AG04449 (cell line): ENCODE measurements at regions not wholly inside any gene's neighbourhood (a gene's known extent, or its start where the extent isn't known, plus 50 kb on each side); places are given as distances from the start of the nearest gene placed in this dataset.

ENCODE experiments used
- CTCF ChIA-PET: fragments of 350-600 bp; formaldehyde crosslinking; extraction: SDS; loops from one replicate; lab custom pipeline; 2021; ENCODE audit warnings: antibody characterized with exemption; lab: Yijun Ruan, JAX
- POLR2A ChIA-PET: fragments of 400-600, 350-600 bp; formaldehyde crosslinking; extraction: SDS; loops from one replicate; lab custom pipeline; 2020; ENCODE audit warnings: antibody characterized with exemption, inconsistent platforms; lab: Yijun Ruan, JAX
- DNase-seq: peaks from one replicate; pipeline ENCODE4 v3.0.0-alpha.2; 2010; ENCODE audit warnings: low read depth, low spot score
- H3K4me3 ChIP-seq: 2 replicates; pipeline ENCODE4 v1.5.1; 2011; ENCODE audit warnings: low read depth, mild to moderate bottlenecking, control low read depth, low read length
- CTCF ChIP-seq: IDR thresholded peaks from one replicate; pipeline ENCODE4 v1.5.1; 2011; ENCODE audit warnings: mild to moderate bottlenecking, moderate library complexity, low read length, control low read depth, inconsistent platforms; ENCODE audit not compliant: insufficient read depth; ENCODE audit errors: missing control alignments

- no peak for DNase-seq
- no peak for TF ChIP-seq CTCF
- CTCF ChIA-PET: interaction anchor here (1.3 to 1.9 kb wide), 2 partner anchors 10 to 70 kb away, joined by 4 to 11 read pairs; no protein-coding TSS in a partner anchor
- POLR2A ChIA-PET: interaction anchor here (1.0 to 1.3 kb wide), 2 partner anchors 10 to 21 kb away, joined by 3 to 4 read pairs; no protein-coding TSS in a partner anchor
- H3K4me3 ChIP-seq: no peak overlapping the region
Observed at GRCh38 chr6:40957616-40958492, 81.2 kb downstream of the UNC5CL start.

- no peak for TF ChIP-seq CTCF
- POLR2A ChIA-PET: interaction anchor here (0.6 kb wide), 1 partner anchor 21 kb away, joined by 3 read pairs; no protein-coding TSS in a partner anchor
- no peak overlapping the region for H3K4me3 ChIP-seq
- DNase-seq: peak; percentile 47
- CTCF ChIA-PET: interaction anchor here (1.6 kb wide), 1 partner anchor 71 kb away, joined by 4 read pairs; no protein-coding TSS in a partner anchor
Observed at GRCh38 chr6:40956936-40957335, 82.1 kb downstream of the UNC5CL start.

GRCh38 chr6:40955178-40955545 is 83.9 kb downstream of the UNC5CL start:
- ChIA-PET POLR2A (no interaction called here), CTCF (interaction anchor here (1.0 kb wide), 1 partner anchor 13 kb away, joined by 4 read pairs; no protein-coding TSS in a partner anchor)
- no peak for DNase-seq
- TF ChIP-seq CTCF: no peak
- no peak overlapping the region for H3K4me3 ChIP-seq

GRCh38 chr6:40954446-40955177 is 84.4 kb downstream of the UNC5CL start:
- DNase-seq: no peak
- H3K4me3 ChIP-seq: no peak overlapping the region
- no peak for TF ChIP-seq CTCF
- ChIA-PET CTCF (no interaction called here), POLR2A (no interaction called here)

- CTCF ChIA-PET: interaction anchor here (1.5 kb wide), 1 partner anchor 25 kb away, joined by 3 read pairs; no protein-coding TSS in a partner anchor
- H3K4me3 ChIP-seq: no peak overlapping the region
- no peak for DNase-seq
- TF ChIP-seq CTCF: no peak
- POLR2A ChIA-PET: interaction anchor here (0.5 kb wide), 1 partner anchor 17 kb away, joined by 3 read pairs; no protein-coding TSS in a partner anchor
Observed at GRCh38 chr6:40953486-40953885, 85.5 kb downstream of the UNC5CL start.
